Gastrocnemius medialis (tissue), 4 donors: ENCODE measurements at regions not wholly inside any gene's neighbourhood (a gene's known extent, or its start where the extent isn't known, plus 50 kb on each side); places are given as distances from the start of the nearest gene placed in this dataset.
"Not testable (repeated sequence)": the region's sequence is repeated elsewhere in the genome, so short reads cannot be mapped to it uniquely, and the experiment has no call there.

ENCODE experiments used
- CTCF ChIP-seq, 5 experiments: fragments of 450-650 bp in 3 of 5; fragments of 200-600 bp in 2 of 5; sonication (generic) in 2 of 5; IDR thresholded peaks in 4 of 5; conservative IDR thresholded peaks in 1 of 5; 1 replicate in 4 of 5; 2 replicates in 1 of 5; pipeline ENCODE4 v1.5.1; 2016 to 2019; ENCODE audit warnings: antibody characterized with exemption in 5 of 5, mild to moderate bottlenecking in 3 of 5, moderate library complexity in 3 of 5
- POLR2A ChIP-seq, 2 donors: fragments of 450-650 bp; IDR thresholded peaks; one replicate each; pipeline ENCODE4 v1.6.1; 2017; ENCODE audit warnings: antibody characterized with exemption in 2 of 2, mild to moderate bottlenecking in 2 of 2, moderate library complexity in 2 of 2

GRCh38 chr1:218015106-218015505, 270.0 kb upstream of the RRP15 start:
- TF ChIP-seq CTCF (IDR thresholded peaks at IDR 0.05 in 4 of 5, conservative IDR thresholded peaks at IDR 0.05 in 1 of 5); POLR2A (IDR thresholded peaks at IDR 0.05): not testable (repeated sequence)
